Upper lobe of right lung (tissue), 1 donor: ENCODE measurements at regions not wholly inside any gene's neighbourhood (a gene's known extent, or its start where the extent isn't known, plus 50 kb on each side); places are given as distances from the start of the nearest gene placed in this dataset.

ENCODE experiments used
- ATAC-seq: fragments of 200-7000 bp; cut with Tn5 transposase; one replicate; pipeline ENCODE4 v1.9.1; 2020; ENCODE audit warnings: mild to moderate bottlenecking, moderate library complexity
- DNase-seq: peaks from one replicate; pipeline ENCODE4 v3.0.0-alpha.2; 2020
- H3K27ac ChIP-seq: fragments of 200-600 bp; one replicate; pipeline ENCODE4 v1.8.0; 2022
- H3K27me3 ChIP-seq: fragments of 200-600 bp; one replicate; pipeline ENCODE4 v1.8.0; 2022; ENCODE audit warnings: mild to moderate bottlenecking
- H3K36me3 ChIP-seq: fragments of 200-600 bp; one replicate; pipeline ENCODE4 v1.8.0; 2022
- H3K4me1 ChIP-seq: fragments of 200-600 bp; one replicate; pipeline ENCODE4 v1.8.0; 2022
- H3K4me3 ChIP-seq: fragments of 200-600 bp; one replicate; pipeline ENCODE4 v1.8.0; 2022; ENCODE audit warnings: mild to moderate bottlenecking
- H3K9me3 ChIP-seq: fragments of 200-600 bp; one replicate; pipeline ENCODE4 v1.8.0; 2022
- intact Hi-C: fragments of 100-400 bp; cut with DNase I; formaldehyde crosslinking; loops from one replicate; pipeline ENCODE4 v1.11.0; 2022
- TF ChIP-seq, protein P1 (sequence below): fragments of 200-600 bp; IDR thresholded peaks from one replicate; pipeline ENCODE4 v1.8.0; 2022; ENCODE audit warnings: antibody characterized with exemption
- donor health status: DM: no; HTN: yes; CAD: no; lungs with severe emphysema.

DNA sequence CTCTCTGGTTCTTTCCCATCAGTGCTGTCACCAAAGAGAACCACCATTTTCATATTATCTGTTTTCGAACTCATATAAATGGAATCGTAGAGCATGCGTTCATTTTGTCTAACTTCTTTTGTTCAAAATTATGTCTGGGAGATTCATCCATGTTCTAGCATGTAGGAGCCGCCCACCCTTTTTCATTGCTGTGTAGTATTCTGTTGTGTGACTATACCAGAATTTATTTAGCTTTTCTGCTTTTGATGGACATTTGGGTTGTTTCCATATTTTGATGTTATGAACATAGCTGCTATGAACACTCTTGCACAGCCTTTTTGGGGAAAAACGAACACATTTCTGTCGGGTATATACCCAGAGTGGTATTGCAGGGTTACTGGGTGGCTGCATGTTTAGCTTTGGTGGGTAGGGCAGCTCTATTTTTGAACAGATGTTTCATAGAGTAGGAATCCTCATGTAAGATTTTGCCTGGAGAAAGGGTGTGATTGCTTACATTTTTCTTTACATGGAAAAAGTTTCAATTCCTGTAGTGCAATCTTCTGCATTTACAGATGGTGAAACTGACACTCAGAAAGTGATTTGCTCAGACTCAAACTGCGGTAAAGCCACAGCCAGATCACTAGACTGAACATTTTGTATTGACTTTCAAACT lies 100.2 kb upstream of the IL12B start:
- Histone ChIP-seq H3K27ac (no peak overlapping the region), H3K4me1 (no peaks in the 10 kb centered on the region), H3K9me3 (no peaks in the 10 kb centered on the region), H3K36me3 (no peaks in the 10 kb centered on the region), H3K27me3 (no peaks in the 10 kb centered on the region), H3K4me3 (no peak overlapping the region)
- DNase-seq (no peak), ATAC-seq (no peak)
- TF ChIP-seq, protein P1, sequence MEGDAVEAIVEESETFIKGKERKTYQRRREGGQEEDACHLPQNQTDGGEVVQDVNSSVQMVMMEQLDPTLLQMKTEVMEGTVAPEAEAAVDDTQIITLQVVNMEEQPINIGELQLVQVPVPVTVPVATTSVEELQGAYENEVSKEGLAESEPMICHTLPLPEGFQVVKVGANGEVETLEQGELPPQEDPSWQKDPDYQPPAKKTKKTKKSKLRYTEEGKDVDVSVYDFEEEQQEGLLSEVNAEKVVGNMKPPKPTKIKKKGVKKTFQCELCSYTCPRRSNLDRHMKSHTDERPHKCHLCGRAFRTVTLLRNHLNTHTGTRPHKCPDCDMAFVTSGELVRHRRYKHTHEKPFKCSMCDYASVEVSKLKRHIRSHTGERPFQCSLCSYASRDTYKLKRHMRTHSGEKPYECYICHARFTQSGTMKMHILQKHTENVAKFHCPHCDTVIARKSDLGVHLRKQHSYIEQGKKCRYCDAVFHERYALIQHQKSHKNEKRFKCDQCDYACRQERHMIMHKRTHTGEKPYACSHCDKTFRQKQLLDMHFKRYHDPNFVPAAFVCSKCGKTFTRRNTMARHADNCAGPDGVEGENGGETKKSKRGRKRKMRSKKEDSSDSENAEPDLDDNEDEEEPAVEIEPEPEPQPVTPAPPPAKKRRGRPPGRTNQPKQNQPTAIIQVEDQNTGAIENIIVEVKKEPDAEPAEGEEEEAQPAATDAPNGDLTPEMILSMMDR = no peak
- intact Hi-C loops = no loop called here

DNA sequence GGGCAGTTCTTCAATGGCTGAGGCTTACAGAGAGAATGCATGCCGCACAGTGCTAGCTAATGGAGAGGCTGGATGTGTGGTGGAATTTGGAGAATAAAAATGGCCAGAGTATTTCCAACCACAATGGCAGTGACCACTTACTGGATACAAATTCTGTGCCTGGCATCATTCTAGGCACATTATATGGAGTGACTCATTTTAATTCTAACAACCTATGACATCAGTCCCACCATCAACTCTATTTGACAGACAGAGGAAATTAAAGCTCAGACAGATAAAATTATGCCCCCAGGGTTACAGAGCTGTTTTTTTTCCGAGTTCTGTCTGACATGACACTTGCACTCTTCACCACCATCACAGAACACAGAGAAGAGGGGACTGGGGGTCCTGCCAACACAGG lies 105.6 kb upstream of the IL12B start:
- Histone ChIP-seq H3K27me3 (no peaks in the 10 kb centered on the region), H3K4me1 (no peaks in the 10 kb centered on the region), H3K9me3 (no peaks in the 10 kb centered on the region), H3K27ac (no peak overlapping the region), H3K36me3 (no peaks in the 10 kb centered on the region), H3K4me3 (no peak overlapping the region)
- intact Hi-C loops = no loop called here
- DNase-seq (no peak), ATAC-seq (no peak)
- TF ChIP-seq, protein P1 = no peak

DNA sequence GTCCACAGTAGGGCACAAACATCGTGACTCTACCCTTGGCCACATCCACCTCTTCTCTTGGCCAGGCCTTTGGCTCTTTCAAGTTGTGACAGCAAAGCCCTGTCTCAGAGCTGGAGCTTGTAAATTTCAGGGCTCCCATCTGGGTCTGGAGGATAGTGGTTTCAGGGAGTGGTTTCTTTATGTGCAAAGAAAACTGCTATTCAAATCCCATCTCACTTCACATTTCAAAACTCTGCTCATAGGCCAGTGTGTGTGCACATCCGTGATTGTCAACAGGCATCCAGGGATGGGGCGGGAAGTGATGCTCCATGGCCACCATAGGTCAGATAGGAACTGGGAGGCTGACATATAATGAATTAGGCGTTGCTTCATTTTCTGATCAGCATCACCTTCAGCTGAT lies 107.8 kb upstream of the IL12B start:
- no peak overlapping the region for H3K4me3 ChIP-seq
- H3K9me3 ChIP-seq = no peaks in the 10 kb centered on the region
- ATAC-seq (no peak), DNase-seq (no peak)
- TF ChIP-seq, protein P1 = no peak
- no peaks in the 10 kb centered on the region for H3K27me3 ChIP-seq
- H3K36me3 ChIP-seq = no peaks in the 10 kb centered on the region
- H3K4me1 ChIP-seq = no peaks in the 10 kb centered on the region
- intact Hi-C loops = no loop called here
- no peak overlapping the region for H3K27ac ChIP-seq

DNA sequence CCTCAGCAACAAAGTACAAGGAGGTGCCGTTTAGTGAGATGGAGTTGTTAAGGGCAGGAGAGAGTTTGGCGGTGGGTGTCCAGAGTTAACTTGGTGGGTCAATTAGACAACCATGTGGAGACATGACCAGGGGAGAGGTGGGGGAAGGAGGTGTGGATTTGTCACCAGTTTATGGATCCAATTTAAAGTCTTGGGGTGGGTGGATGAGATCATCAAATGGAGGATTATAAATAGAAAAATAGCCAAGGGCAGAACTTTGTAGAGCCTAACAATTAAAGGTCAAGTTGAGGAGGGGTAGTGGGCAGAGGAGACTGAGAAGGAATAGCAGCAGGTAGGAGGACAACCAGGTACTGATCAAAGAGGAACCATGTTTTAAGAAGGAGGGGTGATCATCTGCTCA lies 108.7 kb upstream of the IL12B start:
- no peak for ATAC-seq
- intact Hi-C loops = no loop called here
- no peaks in the 10 kb centered on the region for H3K4me1 ChIP-seq

DNA sequence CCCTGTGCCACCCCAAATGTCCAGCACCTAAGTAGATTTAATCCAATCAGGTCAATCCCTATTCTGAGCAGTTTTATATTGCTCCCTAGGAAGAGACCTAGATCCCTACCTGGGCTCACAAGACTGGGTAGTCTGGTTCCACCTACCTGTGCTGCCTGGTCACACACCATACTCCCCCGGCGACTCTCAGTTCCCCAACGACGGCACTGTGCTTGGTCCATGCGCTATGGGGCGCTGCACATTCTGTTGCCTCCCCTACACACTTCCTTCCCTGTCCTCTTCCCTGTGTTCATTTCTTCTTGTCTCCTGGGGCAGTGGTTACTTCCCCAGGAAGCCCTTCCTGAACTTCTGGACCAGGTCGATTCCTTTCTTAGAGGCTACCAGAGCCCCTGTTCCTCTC lies 109.9 kb upstream of the IL12B start:
- Histone ChIP-seq H3K27me3 (no peaks in the 10 kb centered on the region), H3K4me3 (no peak overlapping the region), H3K9me3 (no peaks in the 10 kb centered on the region), H3K4me1 (no peaks in the 10 kb centered on the region), H3K36me3 (no peaks in the 10 kb centered on the region), H3K27ac (no peak overlapping the region)
- no peak for ATAC-seq
- intact Hi-C loops = no loop called here
- no peak for DNase-seq
- TF ChIP-seq, protein P1 = no peak

More for the DNA sequence above, 108.7 kb upstream of the IL12B start:
- Histone ChIP-seq H3K9me3 (no peaks in the 10 kb centered on the region), H3K4me3 (no peak overlapping the region), H3K27me3 (no peaks in the 10 kb centered on the region), H3K27ac (no peak overlapping the region), H3K36me3 (no peaks in the 10 kb centered on the region)
- no peak for DNase-seq
- TF ChIP-seq, protein P1 = no peak

DNA sequence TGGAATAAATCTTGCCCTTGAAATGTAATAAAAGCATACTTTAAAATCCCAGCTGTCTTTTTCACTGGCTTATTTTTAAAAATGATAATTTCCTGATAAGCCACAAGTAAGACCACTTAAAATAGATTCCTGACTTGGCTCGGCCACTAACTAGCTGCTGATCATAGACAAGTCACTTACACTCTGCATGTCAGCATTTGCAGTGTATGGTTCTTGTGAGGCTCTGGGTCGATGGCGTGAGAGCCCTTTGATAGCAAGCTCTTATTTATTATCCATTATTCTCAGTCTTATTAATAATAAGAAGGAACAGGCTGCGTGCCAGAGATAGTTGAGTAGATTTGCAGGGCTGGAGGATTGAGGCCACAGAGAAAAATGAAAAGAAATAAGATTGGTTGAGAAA lies 110.7 kb upstream of the IL12B start:
- Histone ChIP-seq H3K27me3 (no peaks in the 10 kb centered on the region), H3K36me3 (no peaks in the 10 kb centered on the region), H3K9me3 (no peaks in the 10 kb centered on the region), H3K27ac (no peak overlapping the region), H3K4me1 (no peaks in the 10 kb centered on the region), H3K4me3 (no peak overlapping the region)
- intact Hi-C loops = no loop called here
- DNase-seq (no peak), ATAC-seq (no peak)
- TF ChIP-seq, protein P1 = no peak
